ENCODE measurements at regions not wholly inside any gene's neighbourhood (a gene's known extent, or its start where the extent isn't known, plus 50 kb on each side); places are given as distances from the start of the nearest gene placed in this dataset.

GRCh38 chr6:51430589-51430988, 611.9 kb downstream of the TFAP2B start:
- H3K27me3 ChIP-seq (ENCODE audit: insufficient read depth, low read depth, low read length), result peaks cover 80% of the 10 kb centered on the region
- no peaks in the 10 kb centered on the region for H3F3A ChIP-seq (ENCODE audit: insufficient read depth, low read length, poor library complexity, severe bottlenecking)

GRCh38 chr6:51432481-51432880, 613.8 kb downstream of the TFAP2B start:
- H2AFZ ChIP-seq (ENCODE audit: low read depth, low read length), result no peak overlapping the region
- H3F3A ChIP-seq (ENCODE audit: insufficient read depth, low read length, poor library complexity, severe bottlenecking), result no peaks in the 10 kb centered on the region
- TF ChIP-seq REST (IDR thresholded peaks at IDR 0.05; ENCODE audit: borderline replicate concordance) (no peak), TAF1 (IDR thresholded peaks at IDR 0.05; ENCODE audit: low read depth) (no peak), MXI1 (conservative IDR thresholded peaks at IDR 0.05; ENCODE audit: poor library complexity, severe bottlenecking) (no peak), POLR2AphosphoS5 (IDR thresholded peaks at IDR 0.05) (no peak), CTCF (IDR thresholded peaks at IDR 0.05; ENCODE audit: poor library complexity, severe bottlenecking) (no peak), EZH2 (IDR thresholded peaks at IDR 0.05; ENCODE audit: borderline replicate concordance, insufficient read depth, low read length, poor library complexity, severe bottlenecking) (no peak)
- H3K4me2 ChIP-seq (ENCODE audit: low read length), result no peak overlapping the region
- H3K9ac ChIP-seq (ENCODE audit: low read length), result no peak overlapping the region
- H3K36me3 ChIP-seq (ENCODE audit: insufficient read depth, low read length), result no peaks in the 10 kb centered on the region
- no peaks in the 10 kb centered on the region for H4K20me1 ChIP-seq (ENCODE audit: insufficient read depth)
- peaks cover 62% of the 10 kb centered on the region for H3K27me3 ChIP-seq (ENCODE audit: insufficient read depth, low read depth, low read length)
- H3K79me2 ChIP-seq (replicated peaks; ENCODE audit: insufficient read depth, low read length), result no peaks in the 10 kb centered on the region
- no peak overlapping the region for H3K27ac ChIP-seq (ENCODE audit: low read length)
- H3K9me2 ChIP-seq (ENCODE audit: insufficient read depth, low read length), result no peaks in the 10 kb centered on the region
- no peak overlapping the region for H3K4me3 ChIP-seq (ENCODE audit: low read length)
- no peaks in the 10 kb centered on the region for H3K9me3 ChIP-seq (ENCODE audit: low read length)

More at GRCh38 chr6:51430589-51430988, 611.9 kb downstream of the TFAP2B start:
- Histone ChIP-seq H3K4me3 (ENCODE audit: low read length) (no peak overlapping the region), H3K36me3 (ENCODE audit: insufficient read depth, low read length) (no peaks in the 10 kb centered on the region), H3K9me2 (ENCODE audit: insufficient read depth, low read length) (no peaks in the 10 kb centered on the region), H3K9ac (ENCODE audit: low read length) (no peak overlapping the region), H3K4me2 (ENCODE audit: low read length) (no peak overlapping the region), H3K27ac (ENCODE audit: low read length) (no peak overlapping the region), H3K9me3 (ENCODE audit: low read length) (no peaks in the 10 kb centered on the region), H2AFZ (ENCODE audit: low read depth, low read length) (no peak overlapping the region), H4K20me1 (ENCODE audit: insufficient read depth) (no peaks in the 10 kb centered on the region), H3K79me2 (replicated peaks; ENCODE audit: insufficient read depth, low read length) (no peaks in the 10 kb centered on the region)
- TF ChIP-seq SMC3 (conservative IDR thresholded peaks at IDR 0.05; ENCODE audit: poor library complexity) (no peak), RAD21 (conservative IDR thresholded peaks at IDR 0.05) (no peak), MXI1 (conservative IDR thresholded peaks at IDR 0.05; ENCODE audit: poor library complexity, severe bottlenecking) (no peak), TAF1 (IDR thresholded peaks at IDR 0.05; ENCODE audit: low read depth) (no peak), EZH2 (IDR thresholded peaks at IDR 0.05; ENCODE audit: borderline replicate concordance, insufficient read depth, low read length, poor library complexity, severe bottlenecking) (no peak), CTCF (IDR thresholded peaks at IDR 0.05; ENCODE audit: poor library complexity, severe bottlenecking) (no peak), EP300 (conservative IDR thresholded peaks at IDR 0.05; ENCODE audit: poor library complexity, severe bottlenecking) (no peak)

Data from neural cell (in vitro differentiated cells).